ENCODE measurements at regions not wholly inside any gene's neighbourhood (a gene's known extent, or its start where the extent isn't known, plus 50 kb on each side); places are given as distances from the start of the nearest gene placed in this dataset.

- Mint-ChIP-seq H3K4me1 (no peaks in the 10 kb centered on the region), H3K9me3 (peaks cover 3 to 16% (median 7%) of the 10 kb centered on the region in 7 donors), H3K27ac (no peak overlapping the region), H3K4me3 (no peak overlapping the region), H3K36me3 (no peaks in the 10 kb centered on the region), H3K27me3 (ENCODE audit: low read depth in 3 of 3) (no peaks in the 10 kb centered on the region)
- Histone ChIP-seq H3K79me2 (ENCODE audit: insufficient read depth, low read length) (no peaks in the 10 kb centered on the region), H3K27me3 (ENCODE audit: control insufficient read depth in 2 of 2, insufficient read depth in 2 of 2, low read length in 2 of 2) (no peaks in the 10 kb centered on the region), H3K4me3 (replicated peaks in 1 of 3; ENCODE audit: low read depth in 2 of 3, low read length in 3 of 3) (no peak overlapping the region), H3K9ac (ENCODE audit: insufficient read depth, low read length, poor library complexity, severe bottlenecking) (no peak overlapping the region), H3K4me1 (ENCODE audit: control insufficient read depth in 1 of 2, insufficient read depth in 2 of 2, low read length in 2 of 2) (no peaks in the 10 kb centered on the region), H3K4me2 (replicated peaks; ENCODE audit: extremely low read depth, low read length, poor library complexity, severe bottlenecking) (no peak overlapping the region), H4K20me1 (ENCODE audit: insufficient read depth, low read length) (no peaks in the 10 kb centered on the region), H3K36me3 (replicated peaks in 1 of 2; ENCODE audit: control insufficient read depth in 1 of 2, insufficient read depth in 2 of 2, low read length in 2 of 2) (no peaks in the 10 kb centered on the region), H3K27ac (ENCODE audit: low read depth in 1 of 2, low read length in 2 of 2) (no peak overlapping the region), H2AFZ (ENCODE audit: insufficient read depth, low read depth, low read length, poor library complexity, severe bottlenecking) (no peak overlapping the region), H3K9me3 (replicated peaks in 1 of 2; ENCODE audit: control insufficient read depth in 1 of 2, insufficient read depth in 1 of 2, low read length in 2 of 2) (peaks cover 3 to 7% of the 10 kb centered on the region in 2 donors)
- WGBS (ENCODE audit: insufficient coverage), result 100% methylated on average over 2 of the region's 3 CpGs
- TF ChIP-seq, protein P1, sequence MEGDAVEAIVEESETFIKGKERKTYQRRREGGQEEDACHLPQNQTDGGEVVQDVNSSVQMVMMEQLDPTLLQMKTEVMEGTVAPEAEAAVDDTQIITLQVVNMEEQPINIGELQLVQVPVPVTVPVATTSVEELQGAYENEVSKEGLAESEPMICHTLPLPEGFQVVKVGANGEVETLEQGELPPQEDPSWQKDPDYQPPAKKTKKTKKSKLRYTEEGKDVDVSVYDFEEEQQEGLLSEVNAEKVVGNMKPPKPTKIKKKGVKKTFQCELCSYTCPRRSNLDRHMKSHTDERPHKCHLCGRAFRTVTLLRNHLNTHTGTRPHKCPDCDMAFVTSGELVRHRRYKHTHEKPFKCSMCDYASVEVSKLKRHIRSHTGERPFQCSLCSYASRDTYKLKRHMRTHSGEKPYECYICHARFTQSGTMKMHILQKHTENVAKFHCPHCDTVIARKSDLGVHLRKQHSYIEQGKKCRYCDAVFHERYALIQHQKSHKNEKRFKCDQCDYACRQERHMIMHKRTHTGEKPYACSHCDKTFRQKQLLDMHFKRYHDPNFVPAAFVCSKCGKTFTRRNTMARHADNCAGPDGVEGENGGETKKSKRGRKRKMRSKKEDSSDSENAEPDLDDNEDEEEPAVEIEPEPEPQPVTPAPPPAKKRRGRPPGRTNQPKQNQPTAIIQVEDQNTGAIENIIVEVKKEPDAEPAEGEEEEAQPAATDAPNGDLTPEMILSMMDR (IDR thresholded peaks at IDR 0.05), result no peak
- DNase-seq, result no peak
- intact Hi-C loops (cut with micrococcal nuclease), result no loop called here
These were observed 218.2 kb downstream of the OTOR start for GRCh38 chr20:16966276-16966880.

DNA sequence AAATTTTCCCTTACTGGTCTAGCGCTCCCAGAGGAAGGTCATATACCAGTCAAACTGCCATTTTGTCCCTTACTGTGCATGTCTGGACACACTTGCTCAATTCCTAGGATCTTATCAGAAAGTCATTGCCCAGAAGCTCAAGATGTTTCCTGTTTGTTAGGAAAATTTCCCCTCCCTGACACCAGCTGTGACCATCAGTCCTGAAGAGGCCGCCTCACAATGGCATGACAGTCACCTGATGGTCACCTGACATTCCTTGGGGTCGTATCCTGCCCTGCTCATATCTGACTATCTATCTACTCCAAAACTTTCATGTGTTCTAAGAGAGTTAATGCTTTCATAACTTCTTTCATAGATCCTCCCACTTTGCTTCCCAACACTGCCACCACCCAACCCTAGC is 219.9 kb downstream of the OTOR start:
- Histone ChIP-seq H3K9me3 (replicated peaks in 1 of 2; ENCODE audit: control insufficient read depth in 1 of 2, insufficient read depth in 1 of 2, low read length in 2 of 2) (no peaks in the 10 kb centered on the region), H3K79me2 (ENCODE audit: insufficient read depth, low read length) (no peaks in the 10 kb centered on the region), H3K4me1 (ENCODE audit: control insufficient read depth in 1 of 2, insufficient read depth in 2 of 2, low read length in 2 of 2) (no peaks in the 10 kb centered on the region), H3K27me3 (ENCODE audit: control insufficient read depth in 2 of 2, insufficient read depth in 2 of 2, low read length in 2 of 2) (no peaks in the 10 kb centered on the region), H3K36me3 (replicated peaks in 1 of 2; ENCODE audit: control insufficient read depth in 1 of 2, insufficient read depth in 2 of 2, low read length in 2 of 2) (no peaks in the 10 kb centered on the region), H4K20me1 (ENCODE audit: insufficient read depth, low read length) (no peaks in the 10 kb centered on the region), H3K4me2 (replicated peaks; ENCODE audit: extremely low read depth, low read length, poor library complexity, severe bottlenecking) (no peak overlapping the region), H3K27ac (ENCODE audit: low read depth in 1 of 2, low read length in 2 of 2) (no peak overlapping the region), H2AFZ (ENCODE audit: insufficient read depth, low read depth, low read length, poor library complexity, severe bottlenecking) (no peak overlapping the region), H3K4me3 (replicated peaks in 1 of 3; ENCODE audit: low read depth in 2 of 3, low read length in 3 of 3) (no peak overlapping the region), H3K9ac (ENCODE audit: insufficient read depth, low read length, poor library complexity, severe bottlenecking) (no peak overlapping the region)
- H3K4me3 Mint-ChIP-seq, result no peak overlapping the region
- H3K9me3 Mint-ChIP-seq, result peaks cover 0 to 10% (median 2%) of the 10 kb centered on the region in 7 donors
- intact Hi-C loops (cut with micrococcal nuclease), result no loop called here
- no peak overlapping the region for H3K27ac Mint-ChIP-seq
- no peaks in the 10 kb centered on the region for H3K4me1 Mint-ChIP-seq
- TF ChIP-seq, protein P1 (IDR thresholded peaks at IDR 0.05), result no peak
- 58% methylated on average over 2 of the region's 3 CpGs for WGBS (ENCODE audit: insufficient coverage)
- no peak for DNase-seq
- no peaks in the 10 kb centered on the region for H3K36me3 Mint-ChIP-seq
- no peaks in the 10 kb centered on the region for H3K27me3 Mint-ChIP-seq (ENCODE audit: low read depth in 3 of 3)

Measured in CD14-positive monocyte (primary cell).